ENCODE measurements at regions not wholly inside any gene's neighbourhood (a gene's known extent, or its start where the extent isn't known, plus 50 kb on each side); places are given as distances from the start of the nearest gene placed in this dataset.

DNA sequence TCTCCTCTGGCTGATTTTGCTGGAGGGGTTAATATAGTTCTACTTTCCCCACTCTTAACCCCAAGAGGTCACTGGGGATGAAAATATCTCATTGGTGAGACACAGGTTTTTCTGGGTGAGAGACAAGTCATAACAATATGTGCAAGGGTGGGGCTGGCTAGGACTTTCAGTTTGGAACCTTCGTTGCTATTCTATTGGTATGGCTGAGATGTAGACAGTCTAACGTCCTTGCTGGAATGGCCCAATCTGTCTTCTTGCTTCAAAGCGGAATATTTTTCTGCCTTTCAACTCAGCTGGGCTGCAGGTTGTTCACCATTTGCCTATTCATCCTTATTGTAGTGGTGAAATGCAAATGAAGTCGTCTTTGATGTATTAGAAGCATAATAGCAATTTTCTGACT lies 267.3 kb upstream of the MKI67 start:
- 73% methylated on average over 4 of the region's 4 CpGs for WGBS (ENCODE audit: low lambda C conversion rate, missing lambda C conversion rate)
- Histone ChIP-seq H4K20me1 (ENCODE audit: insufficient read depth, poor library complexity, severe bottlenecking) (no peaks in the 10 kb centered on the region), H3K4me3 (no peak overlapping the region), H3K27ac (no peak overlapping the region), H3K4me2 (no peak overlapping the region), H2AFZ (no peak overlapping the region), H3K9me3 (ENCODE audit: low read depth) (no peaks in the 10 kb centered on the region), H3K79me2 (no peaks in the 10 kb centered on the region), H3K4me1 (ENCODE audit: insufficient read depth) (no peaks in the 10 kb centered on the region), H3K9me2 (replicated peaks; ENCODE audit: insufficient read depth) (no peaks in the 10 kb centered on the region), H3K27me3 (peaks cover 5% of the 10 kb centered on the region), H3K36me3 (replicated peaks; ENCODE audit: insufficient read depth, low read depth) (no peaks in the 10 kb centered on the region)
- DNase-seq (ENCODE audit: low spot score), result no peak
- no peak for TF ChIP-seq EZH2 (IDR thresholded peaks at IDR 0.05; ENCODE audit: borderline replicate concordance)
- no peak for TF ChIP-seq EZH2phosphoT487 (IDR thresholded peaks at IDR 0.05; ENCODE audit: low read depth, severe bottlenecking, unreplicated experiment)
- TF ChIP-seq, protein P1, sequence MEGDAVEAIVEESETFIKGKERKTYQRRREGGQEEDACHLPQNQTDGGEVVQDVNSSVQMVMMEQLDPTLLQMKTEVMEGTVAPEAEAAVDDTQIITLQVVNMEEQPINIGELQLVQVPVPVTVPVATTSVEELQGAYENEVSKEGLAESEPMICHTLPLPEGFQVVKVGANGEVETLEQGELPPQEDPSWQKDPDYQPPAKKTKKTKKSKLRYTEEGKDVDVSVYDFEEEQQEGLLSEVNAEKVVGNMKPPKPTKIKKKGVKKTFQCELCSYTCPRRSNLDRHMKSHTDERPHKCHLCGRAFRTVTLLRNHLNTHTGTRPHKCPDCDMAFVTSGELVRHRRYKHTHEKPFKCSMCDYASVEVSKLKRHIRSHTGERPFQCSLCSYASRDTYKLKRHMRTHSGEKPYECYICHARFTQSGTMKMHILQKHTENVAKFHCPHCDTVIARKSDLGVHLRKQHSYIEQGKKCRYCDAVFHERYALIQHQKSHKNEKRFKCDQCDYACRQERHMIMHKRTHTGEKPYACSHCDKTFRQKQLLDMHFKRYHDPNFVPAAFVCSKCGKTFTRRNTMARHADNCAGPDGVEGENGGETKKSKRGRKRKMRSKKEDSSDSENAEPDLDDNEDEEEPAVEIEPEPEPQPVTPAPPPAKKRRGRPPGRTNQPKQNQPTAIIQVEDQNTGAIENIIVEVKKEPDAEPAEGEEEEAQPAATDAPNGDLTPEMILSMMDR (IDR thresholded peaks at IDR 0.05; ENCODE audit: poor library complexity), result no peak

DNA sequence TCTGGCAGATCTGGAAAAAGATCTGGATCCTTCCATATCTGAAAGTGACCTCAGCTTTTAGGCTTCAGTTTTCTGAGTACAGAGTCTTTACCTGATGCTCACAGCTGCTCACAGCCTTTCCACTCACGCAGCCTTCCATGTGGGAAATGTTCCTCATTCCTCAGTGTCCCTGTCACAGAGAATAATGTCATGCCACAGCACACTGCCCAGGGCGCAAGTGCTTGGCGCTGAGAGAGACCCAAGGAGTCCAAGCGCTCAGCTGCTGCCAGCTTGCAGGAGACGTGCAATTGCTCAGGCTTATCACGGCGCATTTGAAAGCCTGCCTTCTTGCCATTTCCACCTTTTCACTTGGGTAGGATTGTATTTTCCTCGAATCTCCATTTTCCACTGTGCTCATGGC lies 271.9 kb upstream of the MKI67 start:
- Histone ChIP-seq H3K9me3 (ENCODE audit: low read depth) (no peaks in the 10 kb centered on the region), H3K4me2 (no peak overlapping the region), H3K9me2 (replicated peaks; ENCODE audit: insufficient read depth) (no peaks in the 10 kb centered on the region), H4K20me1 (ENCODE audit: insufficient read depth, poor library complexity, severe bottlenecking) (no peaks in the 10 kb centered on the region), H3K27me3 (no peaks in the 10 kb centered on the region), H2AFZ (no peak overlapping the region), H3K4me3 (no peak overlapping the region), H3K79me2 (no peaks in the 10 kb centered on the region), H3K4me1 (ENCODE audit: insufficient read depth) (no peaks in the 10 kb centered on the region), H3K36me3 (replicated peaks; ENCODE audit: insufficient read depth, low read depth) (no peaks in the 10 kb centered on the region), H3K27ac (no peak overlapping the region)
- WGBS (ENCODE audit: low lambda C conversion rate, missing lambda C conversion rate), result 90% methylated on average over 8 of the region's 8 CpGs
- DNase-seq (ENCODE audit: low spot score), result no peak
- TF ChIP-seq, protein P1 (IDR thresholded peaks at IDR 0.05; ENCODE audit: poor library complexity), result no peak
- TF ChIP-seq EZH2phosphoT487 (IDR thresholded peaks at IDR 0.05; ENCODE audit: low read depth, severe bottlenecking, unreplicated experiment), result no peak
- no peak for TF ChIP-seq EZH2 (IDR thresholded peaks at IDR 0.05; ENCODE audit: borderline replicate concordance)

DNA sequence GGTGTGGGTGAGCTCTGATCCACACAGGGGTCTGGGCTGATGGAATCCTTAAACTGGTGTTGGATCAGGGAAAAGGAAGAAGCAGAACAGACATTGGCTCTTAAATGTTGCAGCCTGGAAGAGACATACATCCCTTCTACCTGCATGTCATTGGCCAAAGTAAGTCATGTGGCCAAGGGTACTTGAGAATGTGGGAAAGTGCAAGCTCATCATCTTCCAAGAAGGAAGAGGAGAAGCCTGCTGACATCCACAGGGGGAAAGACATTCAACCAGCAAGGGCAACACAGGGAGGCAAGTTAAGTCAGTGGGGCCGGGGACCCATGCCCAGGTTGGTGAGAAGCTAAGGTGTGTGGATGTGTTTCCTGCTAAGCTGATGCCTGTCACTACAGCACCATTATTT lies 272.8 kb upstream of the MKI67 start:
- Histone ChIP-seq H3K4me3 (no peak overlapping the region), H3K79me2 (no peaks in the 10 kb centered on the region), H3K4me1 (ENCODE audit: insufficient read depth) (no peaks in the 10 kb centered on the region), H3K4me2 (no peak overlapping the region), H3K27ac (no peak overlapping the region), H2AFZ (no peak overlapping the region), H3K9me2 (replicated peaks; ENCODE audit: insufficient read depth) (no peaks in the 10 kb centered on the region), H3K36me3 (replicated peaks; ENCODE audit: insufficient read depth, low read depth) (no peaks in the 10 kb centered on the region), H4K20me1 (ENCODE audit: insufficient read depth, poor library complexity, severe bottlenecking) (no peaks in the 10 kb centered on the region), H3K9me3 (ENCODE audit: low read depth) (no peaks in the 10 kb centered on the region), H3K27me3 (no peaks in the 10 kb centered on the region)
- no peak for DNase-seq (ENCODE audit: low spot score)
- 93% methylated on average over 1 of the region's 1 CpG for WGBS (ENCODE audit: low lambda C conversion rate, missing lambda C conversion rate)
- TF ChIP-seq EZH2phosphoT487 (IDR thresholded peaks at IDR 0.05; ENCODE audit: low read depth, severe bottlenecking, unreplicated experiment) (no peak), EZH2 (IDR thresholded peaks at IDR 0.05; ENCODE audit: borderline replicate concordance) (no peak)
- TF ChIP-seq, protein P1 (IDR thresholded peaks at IDR 0.05; ENCODE audit: poor library complexity), result no peak

DNA sequence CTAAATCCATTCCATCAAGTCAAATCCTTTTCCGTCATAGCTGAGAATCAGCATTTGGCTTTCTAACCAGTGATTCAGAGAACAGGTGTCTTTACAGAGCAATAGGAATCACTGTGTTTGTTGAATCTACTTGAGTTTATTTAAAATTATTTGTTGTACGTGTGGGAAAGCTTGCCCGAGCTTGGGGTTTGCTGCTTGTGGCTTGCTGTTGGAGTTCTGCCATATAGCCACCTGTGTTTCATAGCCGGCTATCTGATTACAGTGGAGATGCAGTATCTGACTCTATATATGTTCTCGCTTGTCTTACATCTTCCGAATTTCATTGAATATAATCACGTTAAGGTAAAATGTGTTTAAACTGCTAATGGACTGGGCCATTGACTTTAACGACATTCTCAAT lies 274.3 kb upstream of the MKI67 start:
- Histone ChIP-seq H3K9me3 (ENCODE audit: low read depth) (no peaks in the 10 kb centered on the region), H2AFZ (no peak overlapping the region), H4K20me1 (ENCODE audit: insufficient read depth, poor library complexity, severe bottlenecking) (no peaks in the 10 kb centered on the region), H3K4me2 (no peak overlapping the region), H3K9me2 (replicated peaks; ENCODE audit: insufficient read depth) (no peaks in the 10 kb centered on the region), H3K4me1 (ENCODE audit: insufficient read depth) (no peaks in the 10 kb centered on the region), H3K4me3 (no peak overlapping the region), H3K79me2 (no peaks in the 10 kb centered on the region), H3K27me3 (no peaks in the 10 kb centered on the region), H3K36me3 (replicated peaks; ENCODE audit: insufficient read depth, low read depth) (no peaks in the 10 kb centered on the region), H3K27ac (no peak overlapping the region)
- 77% methylated on average over 8 of the region's 8 CpGs for WGBS (ENCODE audit: low lambda C conversion rate, missing lambda C conversion rate)
- no peak for DNase-seq (ENCODE audit: low spot score)
- TF ChIP-seq EZH2phosphoT487 (IDR thresholded peaks at IDR 0.05; ENCODE audit: low read depth, severe bottlenecking, unreplicated experiment) (no peak), EZH2 (IDR thresholded peaks at IDR 0.05; ENCODE audit: borderline replicate concordance) (no peak)
- TF ChIP-seq, protein P1 (IDR thresholded peaks at IDR 0.05; ENCODE audit: poor library complexity), result no peak
